SU-DHL-6 (cell line): ENCODE measurements at regions not wholly inside any gene's neighbourhood (a gene's known extent, or its start where the extent isn't known, plus 50 kb on each side); places are given as distances from the start of the nearest gene placed in this dataset.

Experiments used
- H2AFZ ChIP-seq: fragments of 200-600 bp; sonication (generic); 2 replicates; pipeline ENCODE4 v1.6.1; 2014; ENCODE audit warnings: low read depth, mild to moderate bottlenecking, moderate library complexity, mixed read lengths, antibody characterized with exemption, low read length; ENCODE audit not compliant: severe bottlenecking
- H3F3A ChIP-seq: fragments of 200-600 bp; shearing (Covaris generic); 2 replicates; pipeline ENCODE4 v1.6.0; 2016; ENCODE audit warnings: antibody characterized with exemption, mild to moderate bottlenecking; ENCODE audit not compliant: insufficient read depth
- H3K27ac ChIP-seq: fragments of 200-600 bp; sonication (generic); 2 replicates; pipeline ENCODE4 v1.5.1; 2016; ENCODE audit warnings: low read depth, mild to moderate bottlenecking, low read length, moderate library complexity, mixed read lengths
- H3K27me3 ChIP-seq: fragments of 200-600 bp; sonication (generic), shearing (Covaris generic); 2 replicates; pipeline ENCODE4 v1.6.0; 2014; ENCODE audit warnings: mild to moderate bottlenecking, low read length
- H3K36me3 ChIP-seq: fragments of 200-600 bp; sonication (generic); 2 replicates; pipeline ENCODE4 v1.6.1; 2014; ENCODE audit warnings: mild to moderate bottlenecking, low read length, mixed read lengths
- H3K4me2 ChIP-seq: fragments of 300-600, 200-600 bp; shearing (Covaris generic), sonication (generic); 2 replicates; pipeline ENCODE4 v1.6.0; 2014; ENCODE audit warnings: low read length, low read depth, mild to moderate bottlenecking; ENCODE audit not compliant: poor library complexity, severe bottlenecking
- H3K4me3 ChIP-seq: fragments of 200-600 bp; sonication (generic); 2 replicates; pipeline ENCODE4 v1.5.1; 2014; ENCODE audit warnings: antibody characterized with exemption, low read length, mild to moderate bottlenecking, mixed read lengths; ENCODE audit not compliant: insufficient read depth, poor library complexity, severe bottlenecking
- H3K79me2 ChIP-seq: fragments of 200-600 bp; sonication (generic); 2 replicates; pipeline ENCODE4 v1.6.1; 2014; ENCODE audit warnings: mild to moderate bottlenecking, low read length, moderate library complexity; ENCODE audit not compliant: insufficient read depth
- H3K9ac ChIP-seq: fragments of 200-600 bp; sonication (generic); 2 replicates; pipeline ENCODE4 v1.7.0; 2014; ENCODE audit warnings: mild to moderate bottlenecking, low read length
- H3K9me2 ChIP-seq: fragments of 200-600 bp; sonication (generic); replicated peaks from 2 replicates; pipeline ENCODE4 v1.6.1; 2014; ENCODE audit warnings: low read length; ENCODE audit not compliant: insufficient read depth
- H3K9me3 ChIP-seq: fragments of 200-600 bp; sonication (generic); 2 replicates; pipeline ENCODE4 v1.6.1; 2014; ENCODE audit warnings: low read length, mixed read lengths; ENCODE audit not compliant: insufficient read depth
- H4K20me1 ChIP-seq: fragments of 200-600 bp; sonication (generic); 2 replicates; pipeline ENCODE4 v1.6.1; 2014; ENCODE audit warnings: low read depth, mild to moderate bottlenecking, antibody characterized with exemption, low read length, moderate library complexity, mixed read lengths
- CTCF ChIP-seq: fragments of 200-600 bp; sonication (generic); IDR thresholded peaks from one replicate; pipeline ENCODE4 v1.5.1; 2017; ENCODE audit warnings: antibody characterized with exemption, mild to moderate bottlenecking, low read length, moderate library complexity; ENCODE audit not compliant: insufficient read depth, poor library complexity, severe bottlenecking
- EZH2phosphoT487 ChIP-seq: fragments of 200-600 bp; sonication (generic), shearing (Covaris generic); conservative IDR thresholded peaks from 2 replicates; pipeline ENCODE4 v1.6.1; 2018; ENCODE audit warnings: mild to moderate bottlenecking, antibody characterized with exemption, low read length, moderate library complexity, mixed read lengths

GRCh38 chr14:83863042-83863774, 1666.7 kb upstream of the FLRT2 start:
- H3K79me2 ChIP-seq = no peaks in the 10 kb centered on the region
- H3F3A ChIP-seq = no peaks in the 10 kb centered on the region
- no peak for TF ChIP-seq CTCF
- TF ChIP-seq EZH2phosphoT487 = no peak

GRCh38 chr14:83864106-83864505, 1665.8 kb upstream of the FLRT2 start:
- Histone ChIP-seq H3K79me2 (no peaks in the 10 kb centered on the region), H3K9me3 (no peaks in the 10 kb centered on the region), H3K4me2 (no peak overlapping the region), H4K20me1 (no peaks in the 10 kb centered on the region), H2AFZ (no peak overlapping the region), H3K27ac (no peak overlapping the region), H3F3A (no peaks in the 10 kb centered on the region), H3K4me3 (no peak overlapping the region), H3K36me3 (no peaks in the 10 kb centered on the region), H3K9me2 (no peaks in the 10 kb centered on the region), H3K9ac (no peak overlapping the region), H3K27me3 (no peaks in the 10 kb centered on the region)
- TF ChIP-seq CTCF (no peak), EZH2phosphoT487 (no peak)

More at GRCh38 chr14:83863042-83863774, 1666.7 kb upstream of the FLRT2 start:
- H4K20me1 ChIP-seq = no peaks in the 10 kb centered on the region
- H3K9me3 ChIP-seq = no peaks in the 10 kb centered on the region
- H3K9me2 ChIP-seq = no peaks in the 10 kb centered on the region
- H3K27me3 ChIP-seq = no peaks in the 10 kb centered on the region
- no peak overlapping the region for H3K4me2 ChIP-seq
- H3K4me3 ChIP-seq = no peak overlapping the region
- H2AFZ ChIP-seq = no peak overlapping the region
- H3K36me3 ChIP-seq = no peaks in the 10 kb centered on the region
- no peak overlapping the region for H3K9ac ChIP-seq
- no peak overlapping the region for H3K27ac ChIP-seq

- H3K4me2 ChIP-seq = no peak overlapping the region
- no peak overlapping the region for H3K27ac ChIP-seq
- H3F3A ChIP-seq = no peaks in the 10 kb centered on the region
- H3K79me2 ChIP-seq = no peaks in the 10 kb centered on the region
- no peak overlapping the region for H3K4me3 ChIP-seq
- H2AFZ ChIP-seq = no peak overlapping the region
- H3K9me2 ChIP-seq = no peaks in the 10 kb centered on the region
- no peaks in the 10 kb centered on the region for H3K36me3 ChIP-seq
- H4K20me1 ChIP-seq = no peaks in the 10 kb centered on the region
- H3K27me3 ChIP-seq = no peaks in the 10 kb centered on the region
- no peaks in the 10 kb centered on the region for H3K9me3 ChIP-seq
- TF ChIP-seq EZH2phosphoT487 = no peak
- TF ChIP-seq CTCF = no peak
- no peak overlapping the region for H3K9ac ChIP-seq
Observed at GRCh38 chr14:83867566-83868225, 1662.2 kb upstream of the FLRT2 start.
